Stimulated activated CD8-positive, alpha-beta memory T cell treated with anti-CD3 and anti-CD28 coated beads, Interleukin-15, amount 100 ng/mL, for 48 hours (primary cell): ENCODE measurements at regions not wholly inside any gene's neighbourhood (a gene's known extent, or its start where the extent isn't known, plus 50 kb on each side); places are given as distances from the start of the nearest gene placed in this dataset.
A peak's percentile ranks its signal among the peaks of the same experiment; 100 is the strongest.
"Not testable (repeated sequence)": the region's sequence is repeated elsewhere in the genome, so short reads cannot be mapped to it uniquely, and the experiment has no call there.

Source experiments
- DNase-seq, 2 donors: peaks; one replicate each; pipeline ENCODE4 v3.0.0-alpha.2; 2020; ENCODE audit warnings: low read depth in 2 of 2

DNA sequence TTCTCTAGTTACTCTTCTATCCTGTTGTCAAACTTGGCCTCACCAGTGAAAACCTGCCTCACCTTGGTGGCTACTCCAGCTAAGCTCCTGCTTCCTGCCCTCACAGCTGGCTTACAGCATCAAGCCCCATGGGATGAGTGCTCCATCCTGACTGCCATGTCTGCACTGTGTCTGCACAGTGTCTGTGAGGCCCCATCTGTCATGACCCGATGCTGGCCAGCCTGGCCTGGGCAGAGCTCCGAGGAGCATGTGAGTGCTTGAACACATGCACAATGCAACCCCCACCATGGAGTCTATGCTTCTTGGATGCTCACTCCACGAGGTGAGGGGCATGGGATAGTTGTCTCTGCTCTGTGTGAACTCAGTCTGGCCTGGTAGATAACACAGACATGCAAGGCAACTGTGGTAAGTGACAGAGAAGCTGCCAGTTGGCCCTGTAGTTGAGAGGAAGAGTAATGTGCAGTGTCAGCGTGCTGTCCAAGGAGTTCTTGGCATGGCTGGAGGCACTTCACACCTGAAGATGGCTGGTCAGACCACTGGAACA lies 207.1 kb upstream of the ZNF32 start:
- DNase-seq, result no peak

- no peak for DNase-seq
These were observed 205.3 kb upstream of the ZNF32 start for GRCh38 chr10:43854007-43854406.

DNA sequence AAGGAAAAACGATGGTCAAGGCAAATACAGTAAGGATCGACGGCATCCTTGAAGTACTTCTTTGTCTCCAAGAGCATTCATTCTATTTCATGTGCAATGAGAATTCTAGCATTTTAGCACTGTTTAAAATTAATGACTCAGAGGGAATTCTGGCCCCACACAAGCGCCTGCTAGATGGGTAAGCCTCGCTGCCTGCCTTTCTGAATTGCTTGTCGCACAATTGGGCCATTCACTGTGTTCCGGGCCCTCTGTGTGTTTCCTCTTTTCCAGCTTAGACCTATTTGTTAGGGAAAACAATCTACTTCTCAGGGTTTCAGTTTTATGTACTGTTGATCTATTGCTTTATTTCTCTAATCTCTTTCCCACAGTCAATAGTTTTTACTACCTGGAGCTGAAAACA lies 204.7 kb upstream of the ZNF32 start:
- DNase-seq, result no peak

GRCh38 chr10:43852644-43853214 lies 204.0 kb upstream of the ZNF32 start:
- DNase-seq, result no peak

DNA sequence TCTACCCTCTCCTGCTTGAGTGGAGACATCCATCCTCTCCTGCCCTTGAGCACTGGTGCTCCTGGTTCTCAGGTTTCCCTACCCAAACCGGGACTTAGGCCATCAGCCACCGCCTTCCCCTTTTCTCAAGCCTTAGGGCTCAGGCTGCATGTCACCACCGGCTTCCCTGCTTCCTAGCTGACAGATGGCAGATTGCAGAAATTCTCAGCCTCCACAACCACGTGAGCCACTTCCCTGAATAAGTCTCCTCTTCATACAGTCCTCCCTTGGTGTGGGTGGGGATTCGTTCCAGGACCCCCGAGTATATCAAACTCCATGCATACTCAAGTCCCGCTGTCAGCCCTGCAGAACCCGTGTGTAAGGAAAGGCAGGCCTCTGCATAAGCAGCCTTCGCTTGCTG lies 203.5 kb upstream of the ZNF32 start:
- no peak for DNase-seq

- DNase-seq, result no peak
These were observed 202.3 kb upstream of the ZNF32 start for GRCh38 chr10:43851030-43851429.

GRCh38 chr10:43849551-43849950 lies 200.9 kb upstream of the ZNF32 start:
- DNase-seq, result no peak

GRCh38 chr10:43846968-43847367 lies 198.3 kb upstream of the ZNF32 start:
- DNase-seq, result no peak

DNA sequence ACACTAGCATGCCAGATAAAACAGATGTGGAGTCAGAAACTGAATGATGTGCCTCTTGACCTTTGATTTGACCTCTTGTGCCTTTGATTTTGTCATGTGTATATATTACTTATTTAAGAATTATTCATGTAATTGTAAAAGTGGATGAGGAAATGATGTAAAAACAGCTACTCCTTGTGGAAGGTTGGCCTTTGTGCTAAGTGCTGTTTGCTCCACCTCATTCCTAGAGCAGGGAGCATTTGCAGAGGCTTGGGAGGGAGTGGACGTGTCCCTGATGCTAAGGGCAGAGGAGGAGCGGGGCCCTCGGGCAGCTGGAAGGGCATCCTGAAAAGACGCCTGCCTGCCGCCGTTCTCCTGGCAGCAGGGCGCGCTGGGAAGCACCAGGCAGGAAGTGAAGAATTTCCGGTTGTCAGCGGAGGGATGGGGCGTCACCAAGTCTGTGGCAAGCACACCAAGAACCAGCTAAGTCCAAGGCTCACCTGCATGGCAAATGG lies 197.6 kb upstream of the ZNF32 start:
- DNase-seq, result peak in 1 of 2 donors; percentile 12

DNA sequence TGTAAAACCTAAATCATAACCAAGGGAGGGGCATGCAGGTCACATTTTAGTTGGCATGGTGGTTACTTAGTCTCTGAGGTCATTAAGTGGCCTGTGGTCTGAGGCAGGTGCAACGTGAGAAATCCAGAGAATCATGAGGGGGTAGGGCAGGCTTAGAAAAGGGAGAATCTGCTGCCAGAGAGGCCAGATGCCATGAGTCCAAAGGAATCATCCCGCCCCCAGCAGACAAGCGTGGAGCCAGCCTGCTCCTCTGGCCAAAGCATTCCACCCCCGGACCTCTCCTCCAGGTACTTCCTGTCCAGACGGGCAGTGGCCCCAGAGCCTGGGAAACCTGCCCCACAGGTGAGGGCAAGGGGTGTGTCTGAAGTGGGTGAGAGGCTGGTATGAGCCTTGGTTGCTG lies 196.4 kb upstream of the ZNF32 start:
- DNase-seq, result no peak

- no peak for DNase-seq
These were observed 195.5 kb upstream of the ZNF32 start for GRCh38 chr10:43844221-43844620.

GRCh38 chr10:43843321-43844101 lies 194.8 kb upstream of the ZNF32 start:
- no peak for DNase-seq

DNA sequence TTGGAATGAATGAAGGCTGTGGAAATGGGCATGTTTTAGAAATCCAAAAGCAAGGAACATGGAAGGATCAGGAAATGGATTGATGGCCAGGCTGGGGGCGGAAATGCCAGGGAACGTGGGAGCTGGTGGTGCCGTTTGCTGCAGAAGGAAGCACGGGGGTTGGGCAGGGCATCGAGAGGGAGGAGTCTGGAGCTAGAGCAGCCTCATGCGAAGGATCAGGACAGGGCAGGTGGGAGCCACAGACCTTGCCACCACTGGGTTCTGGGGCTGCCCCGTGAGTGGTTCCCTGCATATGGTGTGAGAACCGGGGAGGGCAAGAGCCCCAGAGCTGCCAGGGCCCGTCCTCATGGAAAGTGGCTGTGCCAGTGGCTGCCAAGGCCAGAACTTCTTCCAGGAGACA lies 193.8 kb upstream of the ZNF32 start:
- DNase-seq, result no peak

DNA sequence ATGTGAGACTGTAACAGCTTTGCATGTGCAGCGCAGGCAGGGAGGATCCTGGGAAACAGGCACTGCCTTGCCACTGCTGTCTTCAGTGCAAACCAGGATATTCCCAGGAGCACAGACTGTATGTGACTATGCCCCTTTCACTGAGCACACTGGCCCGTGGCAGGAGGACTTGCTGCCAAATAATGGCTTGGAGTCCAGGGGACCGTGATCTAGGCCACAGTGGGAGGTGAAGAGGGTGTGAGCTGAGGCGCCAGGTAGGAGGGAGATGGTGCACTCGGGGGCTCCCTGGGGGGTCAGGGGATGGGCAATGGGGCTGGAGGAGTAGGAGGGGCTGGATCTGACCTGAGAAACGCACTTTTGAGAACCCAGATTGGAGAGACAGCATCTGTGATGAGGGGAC lies 193.4 kb upstream of the ZNF32 start:
- DNase-seq, result no peak

DNA sequence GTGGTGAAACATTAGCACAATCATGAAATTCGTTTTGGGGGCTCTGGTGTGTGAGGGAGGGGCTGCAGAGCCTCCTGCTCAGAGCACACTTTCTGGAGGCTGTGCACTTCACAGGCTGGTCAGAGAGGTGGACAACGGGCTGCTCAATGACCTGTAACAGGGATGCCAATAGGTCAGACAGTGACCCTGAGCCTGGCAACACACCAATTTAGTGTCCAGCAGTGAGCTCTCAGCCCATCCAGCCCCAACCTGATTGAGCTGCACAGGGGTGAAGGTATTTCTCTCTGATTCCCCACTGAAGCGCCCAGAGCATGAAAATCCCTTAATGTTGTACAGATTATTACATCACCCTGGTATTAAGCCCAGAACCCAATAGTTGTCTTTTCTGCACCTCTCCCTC lies 191.3 kb upstream of the ZNF32 start:
- no peak for DNase-seq

- DNase-seq, result not testable (repeated sequence)
These were observed 186.1 kb upstream of the ZNF32 start for GRCh38 chr10:43834751-43835150.

DNA sequence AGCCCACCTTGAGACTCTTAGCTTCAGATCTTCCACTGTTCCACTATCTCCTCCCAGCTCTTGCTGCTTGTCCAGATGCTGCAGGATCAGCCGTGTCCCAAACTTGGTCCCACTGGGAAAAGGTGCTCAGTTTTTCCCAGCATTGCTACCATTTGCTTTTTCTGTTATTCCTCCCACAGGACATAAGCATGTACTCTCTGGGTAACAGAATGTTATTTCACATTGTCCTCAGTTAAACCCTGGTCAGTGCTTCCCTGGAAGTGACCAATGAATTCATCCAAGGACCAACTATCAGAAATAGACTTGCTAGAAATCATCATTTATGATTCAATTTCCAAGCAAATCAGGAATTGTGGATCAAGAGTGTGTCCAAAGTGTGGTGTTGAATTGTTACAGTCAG lies 179.2 kb upstream of the ZNF32 start:
- DNase-seq, result no peak

GRCh38 chr10:43825984-43826383 lies 177.3 kb upstream of the ZNF32 start:
- DNase-seq, result no peak

GRCh38 chr10:43825421-43825820 lies 176.7 kb upstream of the ZNF32 start:
- no peak for DNase-seq

GRCh38 chr10:43824934-43825333 lies 176.3 kb upstream of the ZNF32 start:
- no peak for DNase-seq

DNA sequence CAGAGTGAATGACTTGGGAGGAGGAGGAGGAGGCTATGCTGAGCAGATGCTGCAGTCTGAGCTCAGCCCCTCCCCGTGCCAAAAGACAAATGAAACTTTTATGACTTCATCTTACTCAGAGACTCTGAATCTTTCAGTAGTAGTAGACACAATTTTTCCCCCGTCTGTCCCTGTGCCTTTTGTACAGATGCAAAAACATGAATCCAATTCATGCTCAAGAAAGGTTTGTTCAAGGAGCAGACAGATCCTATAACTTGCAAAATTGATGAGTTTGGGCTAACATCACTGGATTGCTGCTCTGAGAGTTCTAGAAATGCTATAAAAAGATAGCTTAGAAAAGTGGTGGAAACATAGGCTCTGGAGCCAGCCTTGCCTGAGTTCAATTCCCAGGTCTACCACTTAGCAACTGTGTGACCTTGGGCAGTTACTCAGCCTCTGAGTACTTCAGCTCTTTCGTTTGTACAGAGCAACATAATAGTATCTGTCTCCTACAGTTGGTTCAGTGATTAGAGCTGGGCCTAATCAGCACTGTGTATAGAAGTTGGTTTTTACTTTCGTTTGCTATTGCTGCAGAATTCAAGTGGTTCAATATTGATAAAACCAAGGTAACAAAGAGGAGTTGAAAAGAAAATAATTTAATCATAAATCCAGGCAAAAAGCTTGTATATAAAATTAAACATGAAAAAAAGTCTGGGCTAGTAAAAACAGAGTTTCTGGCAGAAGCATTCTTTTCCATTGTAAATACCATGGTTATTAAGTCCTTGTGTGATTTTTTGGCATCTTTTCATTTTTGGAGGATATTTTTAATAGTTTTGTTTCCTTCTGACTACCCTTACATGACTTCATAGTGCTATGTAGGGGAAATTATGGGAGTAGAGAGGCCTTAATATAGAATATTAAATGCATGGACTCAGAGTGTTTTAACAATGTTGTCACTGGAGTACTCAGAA lies 174.2 kb upstream of the ZNF32 start:
- DNase-seq, result no peak

GRCh38 chr10:43821103-43821502 lies 172.4 kb upstream of the ZNF32 start:
- DNase-seq, result no peak
